ENCODE measurements at regions not wholly inside any gene's neighbourhood (a gene's known extent, or its start where the extent isn't known, plus 50 kb on each side); places are given as distances from the start of the nearest gene placed in this dataset.

DNA sequence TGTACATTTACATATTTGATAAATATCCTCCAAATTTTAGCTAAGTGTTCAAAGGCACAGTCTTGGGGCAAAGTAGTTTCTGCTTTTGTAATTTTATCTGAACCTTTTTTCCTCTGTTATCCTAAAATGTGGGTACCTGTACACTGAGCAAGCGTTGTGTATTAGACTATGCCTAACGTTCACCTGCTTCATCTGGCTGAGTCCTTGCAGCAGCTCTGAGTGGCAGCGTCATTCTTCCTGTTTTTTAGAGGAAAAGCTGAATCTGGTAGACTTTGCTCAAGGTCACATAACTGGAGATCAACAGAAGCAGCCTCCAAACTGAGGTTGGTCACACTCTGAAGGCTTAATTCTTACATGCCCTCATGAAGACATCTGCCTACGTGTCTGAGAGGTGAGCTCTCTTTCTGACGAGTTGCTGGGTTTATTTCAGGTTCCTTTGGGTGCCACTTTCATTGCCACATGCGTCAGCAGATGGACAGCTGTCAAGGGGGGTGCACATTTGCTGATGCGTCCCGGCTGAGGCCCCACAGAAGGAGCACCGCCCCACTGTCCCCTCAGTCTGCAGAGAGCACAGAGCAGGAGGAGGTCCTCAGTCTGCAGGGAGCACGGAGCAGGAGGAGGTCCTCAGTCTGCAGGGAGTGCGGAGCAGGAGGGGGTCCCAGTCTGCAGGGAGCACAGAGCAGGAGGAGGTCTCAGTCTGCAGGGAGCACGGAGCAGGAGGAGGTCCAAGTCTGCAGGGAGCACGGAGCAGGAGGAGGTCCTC is 406.5 kb upstream of the SHH start:
- no peak for DNase-seq

DNA sequence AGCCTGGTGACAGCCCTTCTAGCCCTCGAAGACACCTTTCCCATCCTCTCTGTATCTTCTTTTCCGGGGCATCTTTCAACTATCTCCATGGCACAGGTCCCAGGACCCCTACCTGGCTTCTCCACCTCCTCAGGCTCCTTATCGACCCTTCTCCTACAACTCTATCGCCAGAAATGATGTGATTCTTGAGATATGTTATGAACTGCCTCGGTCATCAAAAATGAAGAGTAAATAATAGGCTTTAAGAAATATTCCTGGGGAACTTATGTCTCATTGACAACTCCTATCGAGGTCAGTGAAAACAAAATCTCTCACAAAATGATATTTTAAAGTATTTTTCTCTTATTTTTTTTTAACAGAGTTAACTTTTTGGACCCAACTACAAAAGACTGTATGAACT is 405.5 kb upstream of the SHH start:
- DNase-seq, result no peak

DNA sequence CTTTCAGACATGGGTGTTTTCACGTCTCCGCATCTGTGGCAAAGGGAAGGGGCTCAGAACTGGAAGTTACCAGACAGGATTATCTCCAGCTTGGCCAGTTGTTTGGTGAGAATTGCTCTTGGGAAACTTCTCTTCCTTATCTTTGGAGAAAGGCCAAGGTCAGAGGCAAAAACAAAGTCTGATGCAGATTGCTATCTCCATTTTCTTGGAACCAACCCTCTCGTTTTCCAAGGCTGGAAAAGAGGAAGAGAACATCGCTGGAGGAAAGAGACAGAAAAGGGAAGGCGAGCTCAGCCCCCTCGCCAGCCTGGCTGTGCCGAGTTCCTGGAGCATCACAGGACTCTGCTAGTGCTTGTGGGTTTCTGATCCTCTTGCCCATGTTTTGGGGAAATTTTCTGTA is 396.8 kb upstream of the SHH start:
- no peak for DNase-seq

DNA sequence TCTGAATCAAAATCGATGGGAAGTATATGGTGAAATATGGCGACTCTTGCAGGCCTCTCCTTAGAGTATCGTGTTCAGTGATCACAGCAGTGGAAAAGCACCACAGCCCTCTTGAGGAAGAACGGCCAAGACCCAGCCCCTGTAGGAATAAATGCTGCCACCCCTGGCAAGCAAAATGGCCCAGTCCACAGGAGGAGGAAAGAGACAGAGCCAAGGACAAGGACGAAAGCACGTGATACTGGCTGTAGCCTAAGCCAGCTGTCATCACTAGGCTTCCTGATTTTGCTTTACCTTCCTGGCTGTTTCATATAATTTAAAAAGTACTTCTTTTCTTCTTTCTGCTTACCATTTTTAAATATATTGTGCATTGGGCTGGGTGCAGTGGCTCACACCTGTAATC is 395.0 kb upstream of the SHH start:
- DNase-seq, result no peak

DNA sequence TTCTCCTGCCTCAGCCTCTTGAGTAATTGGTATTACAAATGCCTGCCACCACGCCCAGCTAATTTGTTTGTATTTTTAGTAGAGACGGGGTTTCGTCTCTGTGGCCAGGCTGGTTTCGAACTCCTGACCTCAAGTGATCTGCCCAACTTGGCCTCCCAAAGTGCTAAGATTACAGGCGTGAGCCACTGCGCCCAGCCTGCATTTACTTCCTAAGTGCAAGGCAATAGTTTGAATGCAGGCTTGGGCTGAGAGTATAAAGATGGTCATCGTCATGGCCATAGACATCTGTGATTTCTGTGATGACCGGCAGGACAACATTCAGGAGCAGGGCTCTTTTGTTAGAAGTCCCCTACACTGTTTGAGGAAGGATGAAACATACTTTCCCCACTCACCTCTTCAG is 393.9 kb upstream of the SHH start:
- DNase-seq, result no peak

DNA sequence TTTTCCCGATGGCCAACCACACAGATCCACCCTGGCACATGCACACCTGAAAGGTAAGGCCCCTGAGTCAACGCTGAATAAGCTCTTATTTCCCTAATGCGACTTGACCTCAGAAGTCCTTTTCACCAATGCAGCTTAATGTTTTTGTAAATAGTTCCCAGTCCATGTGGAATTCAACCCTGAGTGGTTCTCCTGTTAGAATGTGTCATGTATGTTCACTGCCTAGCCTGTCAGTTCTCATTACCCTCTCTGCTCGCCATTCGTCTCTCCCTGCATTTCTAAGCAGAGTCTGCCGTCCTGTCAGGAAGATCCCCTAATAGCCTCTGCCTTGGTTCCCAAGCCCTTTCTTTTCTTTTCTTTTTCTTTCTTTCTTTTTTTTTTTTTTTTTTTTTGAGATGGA is 392.6 kb upstream of the SHH start:
- no peak for DNase-seq

DNA sequence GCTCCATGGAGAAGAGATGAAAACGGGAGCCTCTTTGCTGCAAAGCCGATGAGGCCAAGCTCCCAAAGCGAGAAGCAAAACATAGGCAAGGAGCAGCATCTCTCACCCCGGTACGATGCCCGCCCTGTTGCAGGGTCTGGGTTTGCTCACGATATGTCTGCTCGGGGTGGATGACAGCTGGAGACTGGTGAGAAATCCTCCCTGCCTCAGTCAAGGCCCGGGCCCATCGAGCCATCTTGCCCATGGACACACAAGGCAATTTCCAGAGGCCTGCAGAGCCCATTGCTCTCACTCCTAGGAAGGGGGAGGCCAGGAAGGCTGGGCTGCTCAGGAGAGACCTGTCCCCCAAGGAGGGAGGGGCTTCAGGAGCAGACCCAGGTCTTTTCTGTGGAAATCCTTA is 391.7 kb upstream of the SHH start:
- no peak for DNase-seq

DNA sequence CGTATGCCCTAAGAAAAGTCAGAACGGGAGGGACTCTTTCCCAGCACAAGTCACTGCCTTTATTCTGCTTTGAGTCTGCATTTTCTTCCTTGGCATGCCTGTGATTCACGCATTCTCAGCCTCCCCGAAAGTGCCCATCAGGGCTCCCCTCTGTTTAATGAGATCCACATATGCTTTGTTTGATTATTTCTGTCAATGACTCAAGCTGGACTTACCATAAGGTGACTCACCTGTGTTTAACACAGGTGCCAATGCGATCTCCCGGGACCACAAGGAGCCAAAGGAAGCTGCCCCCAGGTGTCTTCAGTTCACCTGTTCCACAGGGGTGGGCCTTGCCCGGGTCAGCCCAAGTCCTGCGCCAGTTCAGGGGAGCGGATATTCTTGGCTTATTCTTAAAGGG is 386.0 kb upstream of the SHH start:
- DNase-seq, result no peak

DNA sequence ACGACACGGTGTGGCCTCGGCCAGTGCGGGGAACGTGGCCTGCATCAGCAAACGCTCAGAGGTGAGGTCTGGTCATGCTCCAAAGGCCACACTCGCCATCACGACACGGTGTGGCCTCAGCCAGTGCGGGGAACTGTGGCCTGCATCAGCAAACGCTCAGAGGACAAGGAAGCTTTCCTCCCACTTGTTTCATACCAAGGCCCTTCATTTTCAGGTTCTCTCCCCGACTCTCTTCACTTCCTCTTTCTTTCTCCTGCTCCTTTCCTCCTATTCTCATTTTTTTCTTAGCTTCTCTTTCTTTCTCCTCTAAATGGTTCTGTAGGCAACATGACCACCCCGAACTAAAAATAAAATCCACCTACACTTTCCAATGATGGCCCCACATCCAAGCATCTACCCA is 384.4 kb upstream of the SHH start:
- DNase-seq, result no peak

DNA sequence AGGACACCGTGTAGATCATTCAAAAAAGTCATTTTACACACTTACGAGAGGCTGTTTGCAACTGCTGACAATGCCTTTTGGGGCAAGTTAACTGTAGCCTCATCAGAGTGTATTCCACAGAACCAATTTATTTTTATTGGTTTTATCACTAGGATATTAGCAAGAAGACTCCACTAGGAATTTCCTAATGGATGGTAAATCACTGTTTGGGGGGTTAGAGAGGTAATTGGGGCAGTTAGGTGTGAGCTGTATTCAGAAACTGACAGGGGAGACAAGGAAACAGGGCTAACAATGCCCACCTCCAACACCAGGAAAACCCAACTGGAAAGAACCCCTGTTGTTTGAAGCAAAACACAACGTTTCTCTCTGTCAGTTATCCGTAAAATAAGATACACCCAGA is 383.0 kb upstream of the SHH start:
- no peak for DNase-seq

DNA sequence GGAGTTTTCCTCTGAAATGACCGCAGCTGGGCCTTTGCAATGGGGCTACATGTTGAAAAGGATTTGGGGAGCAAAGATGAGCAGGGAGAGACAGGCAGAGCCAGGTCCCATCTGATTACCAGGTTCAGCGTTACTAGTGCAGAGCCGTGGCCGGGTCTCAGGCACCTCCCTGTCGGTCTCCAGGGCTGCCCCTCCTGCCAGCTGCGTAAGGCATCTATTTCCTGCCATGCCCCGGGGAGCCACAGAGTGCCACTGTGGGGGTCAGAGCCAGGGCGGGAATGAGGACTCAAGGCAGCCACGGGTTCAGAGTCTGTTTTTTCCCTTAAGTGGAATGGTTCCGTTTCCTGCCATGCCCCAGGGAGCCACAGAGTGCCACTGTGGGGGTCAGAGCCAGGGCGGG is 382.6 kb upstream of the SHH start:
- no peak for DNase-seq

DNA sequence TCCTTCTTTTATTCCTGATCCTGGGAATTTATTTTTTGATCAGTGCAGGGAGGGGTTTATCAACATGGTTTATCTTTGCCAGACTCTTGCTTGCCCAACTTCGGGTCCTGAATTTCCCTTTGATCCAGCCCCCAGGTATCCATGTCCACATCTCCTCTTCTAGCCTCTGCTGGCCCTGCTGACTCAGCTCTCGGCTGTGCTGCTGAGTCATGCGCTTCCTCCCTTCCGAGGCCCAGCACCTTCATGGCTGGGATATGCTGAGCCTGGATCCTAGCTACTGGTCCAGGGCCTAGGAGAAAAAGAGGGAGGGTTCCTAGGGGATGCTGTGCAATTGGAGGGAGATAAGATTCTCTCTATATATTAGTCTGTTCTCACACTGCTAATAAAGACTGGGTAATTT is 380.7 kb upstream of the SHH start:
- DNase-seq, result no peak

DNA sequence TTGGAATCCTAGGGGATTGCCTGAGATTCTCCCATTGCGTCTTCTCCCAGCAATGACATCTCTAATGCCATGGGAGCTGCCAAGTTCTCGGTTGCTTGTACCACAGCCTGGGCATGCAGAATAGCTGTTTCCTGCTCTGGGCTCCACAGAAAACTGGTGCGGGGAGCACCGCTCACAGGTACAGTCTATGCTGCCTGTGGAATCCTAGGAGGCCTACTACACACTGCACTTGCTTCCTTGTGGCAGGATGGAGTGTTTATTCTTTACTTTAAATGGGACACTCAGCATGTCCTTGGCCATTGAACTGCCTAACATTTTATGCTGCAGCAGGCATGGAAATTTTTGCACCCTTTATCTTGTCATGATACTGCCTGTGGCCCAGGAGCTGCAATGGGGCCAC is 378.8 kb upstream of the SHH start:
- no peak for DNase-seq

DNA sequence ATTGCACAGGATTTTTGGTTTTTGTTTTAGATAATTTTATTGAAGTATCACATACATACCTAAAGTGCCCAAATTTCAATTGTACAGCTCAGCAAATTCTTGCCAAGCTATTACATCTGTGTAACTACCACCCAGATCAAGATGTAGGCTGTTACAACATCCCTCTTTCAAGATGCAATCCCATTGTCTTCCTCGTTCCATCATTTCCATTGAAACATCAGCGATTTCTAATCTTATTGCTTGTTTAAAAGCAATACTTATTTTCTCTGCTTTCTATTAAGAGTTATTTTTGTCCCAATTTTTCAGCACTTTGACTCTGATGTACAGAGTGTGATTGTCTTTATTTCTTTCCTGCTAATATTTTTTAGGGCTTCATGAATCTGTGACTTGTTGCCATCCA is 372.8 kb upstream of the SHH start:
- DNase-seq, result no peak

DNA sequence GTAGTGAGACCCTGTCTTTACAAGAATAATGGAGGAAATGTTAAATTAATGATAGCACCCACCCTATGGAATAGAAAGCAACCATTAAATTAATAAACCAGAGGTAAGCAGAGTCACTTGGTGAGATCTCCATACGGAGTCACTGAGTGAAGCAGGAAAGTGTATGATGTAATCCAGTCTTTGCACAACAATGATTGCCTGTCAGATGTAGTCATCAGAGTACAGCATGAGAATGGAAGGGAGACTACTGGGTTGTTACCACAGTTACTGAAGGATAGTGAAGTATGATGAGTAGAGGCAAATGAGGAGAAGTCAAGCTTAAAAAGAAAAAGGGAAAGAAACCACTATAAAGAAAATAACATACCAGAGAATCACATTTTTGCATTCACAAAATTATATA is 371.9 kb upstream of the SHH start:
- DNase-seq, result no peak

DNA sequence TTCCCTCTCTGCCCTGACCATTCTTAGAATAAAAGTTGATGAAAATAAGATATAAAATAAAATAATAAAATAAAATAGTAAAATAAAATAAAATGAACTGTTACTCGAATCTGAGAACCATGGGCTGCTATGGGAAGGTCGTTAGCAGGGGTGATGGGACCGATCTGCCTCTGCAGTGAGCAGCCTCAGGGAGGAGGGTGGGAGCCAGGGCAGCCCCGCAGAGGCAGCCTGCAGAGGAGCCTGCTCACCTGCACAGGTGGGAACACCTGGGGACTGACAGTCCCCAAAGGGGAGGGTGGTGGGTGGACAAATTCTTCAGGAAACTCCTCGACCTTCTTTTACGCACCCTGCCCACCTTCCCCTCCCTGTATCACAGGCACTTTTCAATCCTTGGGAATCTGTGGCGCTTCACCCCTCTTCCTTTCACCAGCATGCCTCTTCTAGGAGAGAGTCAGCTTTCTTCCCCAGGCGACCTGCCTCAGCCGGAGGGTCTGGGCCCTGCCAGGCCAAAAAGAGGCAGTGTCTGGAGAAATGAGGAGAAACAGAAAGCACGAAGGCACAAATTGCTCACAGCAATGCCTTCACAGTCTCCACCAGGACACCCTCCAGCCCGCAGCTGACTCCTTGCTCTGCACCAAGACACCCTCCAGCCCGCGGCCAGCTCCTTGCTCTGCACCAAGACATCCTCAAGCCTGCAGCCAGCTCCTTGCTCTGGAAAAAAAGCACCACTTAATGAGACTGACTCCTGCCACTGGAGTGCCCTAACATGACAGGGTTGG is 368.4 kb upstream of the SHH start:
- no peak for DNase-seq

DNA sequence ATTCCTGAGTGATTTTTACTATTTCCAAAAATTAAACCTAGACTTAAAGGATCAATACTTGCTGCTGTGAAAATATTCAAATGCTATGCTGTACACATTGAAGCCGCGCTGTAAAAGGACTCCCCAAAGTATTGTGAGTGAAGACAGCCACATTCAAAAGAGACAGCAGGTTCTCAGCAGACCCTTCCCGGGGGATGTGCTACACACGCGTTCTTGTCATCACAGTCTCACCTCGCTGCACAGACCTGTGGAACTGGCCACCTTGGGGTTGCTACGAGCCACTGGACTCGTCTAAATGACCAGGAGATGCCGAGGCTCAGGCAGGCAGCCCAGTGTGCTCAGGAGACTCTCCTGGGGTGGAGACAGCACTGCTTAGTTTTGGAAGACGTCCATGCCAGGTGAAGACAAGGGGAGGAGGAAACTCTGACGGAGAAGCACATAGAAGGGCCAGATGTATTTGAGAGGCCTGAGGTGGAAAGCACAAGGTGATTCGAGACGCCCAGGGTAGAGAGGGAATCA is 367.7 kb upstream of the SHH start:
- DNase-seq, result no peak

DNA sequence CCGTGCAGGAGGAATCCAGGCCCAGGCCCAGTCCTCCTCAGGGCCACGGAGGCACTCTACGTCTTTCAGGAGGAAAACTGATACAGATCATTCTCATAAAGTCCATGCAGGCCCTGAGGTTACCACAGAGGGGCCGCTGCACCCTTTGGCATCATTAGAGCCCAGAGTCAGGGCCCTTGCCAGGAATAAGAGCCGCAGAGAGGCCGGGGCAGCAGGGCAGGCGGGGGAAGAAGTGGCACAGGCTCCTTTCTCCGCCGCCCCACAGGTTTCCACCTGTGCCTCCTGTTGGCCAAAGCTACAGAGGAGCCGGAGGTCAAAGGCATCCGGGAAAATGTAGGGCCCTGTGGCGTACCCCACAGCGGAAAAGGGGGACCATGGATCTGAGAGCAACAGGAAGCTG is 366.6 kb upstream of the SHH start:
- no peak for DNase-seq

DNA sequence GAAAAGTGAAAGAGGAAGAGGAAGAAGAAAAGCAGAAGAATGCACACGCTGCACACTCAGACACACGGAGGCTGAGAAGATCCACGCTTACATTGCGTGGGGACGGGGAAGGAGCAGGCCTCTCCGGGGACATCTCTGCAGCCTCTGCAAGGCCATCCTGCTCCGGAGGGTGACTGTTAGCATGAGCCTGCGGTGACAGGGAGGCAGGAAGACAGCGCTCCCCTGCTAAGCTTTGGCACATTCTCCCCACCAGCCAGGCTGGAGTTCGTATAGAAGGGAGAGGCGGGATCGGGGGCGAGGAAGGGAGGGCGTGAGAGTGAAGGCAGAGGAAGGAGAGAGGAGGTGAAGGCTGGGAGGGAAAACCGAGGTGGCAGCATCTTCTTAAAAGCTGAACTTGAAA is 366.0 kb upstream of the SHH start:
- DNase-seq, result no peak

DNA sequence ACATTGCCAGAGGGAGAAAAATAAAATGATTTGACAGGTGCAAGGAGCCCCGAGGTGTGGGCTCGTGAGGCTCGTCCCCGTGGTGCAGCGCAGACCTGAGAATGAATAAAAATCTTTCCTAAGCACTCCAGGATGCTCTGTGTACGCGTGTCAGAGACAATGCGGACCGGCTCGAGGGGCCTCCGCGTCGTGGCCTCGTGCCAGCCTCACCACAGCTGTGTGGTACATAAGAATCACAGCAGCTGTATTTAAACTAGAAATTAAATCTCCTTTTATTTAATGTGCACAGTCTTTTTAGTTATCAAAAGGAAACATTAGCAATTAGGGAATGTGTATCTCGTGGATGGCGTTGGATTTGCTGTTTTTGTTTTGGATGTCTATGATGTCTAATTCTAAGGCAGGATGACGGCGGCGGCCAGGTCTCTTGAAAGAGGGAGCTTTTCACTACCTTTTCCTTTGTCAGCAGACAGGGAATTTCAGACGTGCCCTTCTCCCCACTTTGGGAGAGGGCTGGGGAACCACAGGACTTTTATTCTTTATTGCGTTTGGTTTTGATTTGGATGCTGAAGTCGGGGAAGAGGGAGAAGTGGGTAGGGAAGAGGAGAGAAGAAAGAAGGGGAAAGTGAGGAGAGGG is 365.3 kb upstream of the SHH start:
- DNase-seq, result no peak

DNA sequence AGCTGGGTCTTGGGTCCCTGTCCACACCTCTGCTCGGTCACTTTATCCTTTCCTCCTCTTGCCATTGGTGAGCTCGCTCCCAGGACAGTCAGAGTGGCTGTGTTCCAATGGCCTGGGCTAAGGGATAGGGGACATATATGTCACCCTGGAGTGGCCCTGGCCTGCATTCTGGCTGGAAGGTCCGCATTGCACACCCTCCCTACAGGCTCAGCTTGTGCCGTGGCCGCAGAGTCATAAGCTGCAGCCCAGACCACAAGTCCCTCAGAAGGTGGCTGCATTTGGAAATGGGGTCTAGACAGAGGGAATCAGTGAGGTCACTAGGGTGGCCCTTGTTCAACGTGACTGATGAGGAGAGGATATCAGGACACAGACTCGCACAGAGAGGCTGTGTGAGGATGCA is 363.8 kb upstream of the SHH start:
- no peak for DNase-seq

DNA sequence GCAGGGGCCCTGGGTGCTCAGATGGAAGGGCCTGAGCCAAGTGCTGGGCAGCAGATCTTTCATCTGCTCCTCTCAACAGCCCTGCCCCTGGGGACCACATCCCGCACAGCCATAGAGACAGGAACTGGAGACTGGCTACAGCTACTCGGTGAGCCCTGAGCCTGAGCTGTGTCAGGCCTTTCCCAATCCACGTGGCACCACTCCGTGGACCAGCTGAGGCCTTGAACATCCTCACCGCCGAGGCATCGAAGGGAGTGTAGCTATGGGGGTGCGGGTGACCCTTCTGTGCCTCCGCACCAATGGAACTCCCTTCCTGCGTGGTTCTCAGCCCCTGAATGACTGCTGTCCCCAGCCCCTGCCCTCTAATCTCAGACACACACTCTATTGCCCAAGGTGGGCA is 362.7 kb upstream of the SHH start:
- no peak for DNase-seq

DNA sequence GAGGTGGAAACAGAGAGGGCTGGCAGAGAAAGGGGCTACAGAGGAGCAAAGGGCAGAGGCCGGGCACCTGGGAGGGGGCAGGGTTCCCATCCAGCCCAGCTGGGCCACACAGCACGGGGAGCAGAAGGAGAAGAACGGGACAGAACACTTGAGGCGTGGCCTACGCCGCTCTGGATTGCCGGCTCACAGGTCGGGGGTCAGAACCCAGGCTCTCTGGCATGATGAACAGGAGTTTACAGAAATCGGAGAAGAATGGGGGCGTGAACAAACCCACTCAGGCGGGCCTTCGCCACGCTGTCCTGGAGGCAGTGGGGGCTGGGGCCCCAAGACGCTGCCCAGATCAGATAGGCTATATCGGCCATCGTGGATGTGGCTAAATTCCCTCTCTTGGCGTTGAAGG is 362.2 kb upstream of the SHH start:
- DNase-seq, result no peak

DNA sequence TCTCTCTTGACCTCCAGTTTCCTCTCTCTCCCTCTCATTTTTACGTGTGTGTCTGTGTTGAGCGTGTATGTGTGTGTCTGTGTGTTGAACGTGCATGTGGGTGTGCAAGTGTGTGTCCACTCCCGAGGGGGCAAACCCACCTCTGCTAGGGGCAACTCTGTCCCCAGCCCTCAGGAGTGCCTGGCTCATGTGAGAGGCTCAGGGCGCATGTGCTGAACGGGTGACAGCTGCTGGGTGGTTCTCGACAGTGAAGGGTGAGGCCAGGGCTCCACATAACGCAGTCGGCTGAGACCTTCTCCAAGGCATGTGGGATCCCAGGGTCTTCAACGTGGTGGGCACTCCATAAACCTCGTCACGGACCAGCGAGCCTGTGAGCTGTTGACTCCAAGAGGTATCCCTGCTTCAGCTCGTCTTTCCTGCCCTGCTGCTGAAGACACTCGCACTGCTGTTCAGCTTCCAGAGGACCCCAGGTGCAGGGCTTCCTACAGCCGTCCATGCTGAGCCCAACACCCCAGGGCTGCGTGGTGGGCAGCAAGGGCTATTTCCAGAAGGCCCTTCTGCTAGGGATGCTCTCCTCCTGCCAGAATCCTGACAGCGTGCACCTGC is 361.6 kb upstream of the SHH start:
- DNase-seq, result no peak
